BE2C (cell line): ENCODE measurements at regions not wholly inside any gene's neighbourhood (a gene's known extent, or its start where the extent isn't known, plus 50 kb on each side); places are given as distances from the start of the nearest gene placed in this dataset.
"Not testable (repeated sequence)": the region's sequence is repeated elsewhere in the genome, so short reads cannot be mapped to it uniquely, and the experiment has no call there.

Experiments used
- DNase-seq: peaks from one replicate; pipeline ENCODE4 v3.0.0-alpha.2; 2020
- H3K27me3 ChIP-seq: fragments of 250-450 bp; sonication (Bioruptor Pico); 2 replicates; pipeline ENCODE4 v1.5.1; 2020; ENCODE audit warnings: mild to moderate bottlenecking
- H3K36me3 ChIP-seq: fragments of 250-450 bp; sonication (Bioruptor Pico); 2 replicates; pipeline ENCODE4 v1.5.1; 2020; ENCODE audit warnings: mild to moderate bottlenecking
- H3K4me1 ChIP-seq: fragments of 250-450 bp; sonication (Bioruptor Pico); 2 replicates; pipeline ENCODE4 v1.5.1; 2020
- H3K4me3 ChIP-seq: 2 replicates; pipeline ENCODE4 v1.5.1; 2011; ENCODE audit warnings: low read depth, low read length
- H3K9me3 ChIP-seq: fragments of 250-450 bp; sonication (Bioruptor Pico); 2 replicates; pipeline ENCODE4 v1.5.1; 2020
- CTCF ChIP-seq: IDR thresholded peaks from 2 replicates; pipeline ENCODE4 v1.5.1; 2012; ENCODE audit warnings: mild to moderate bottlenecking, low read depth, low read length

- no peak for DNase-seq
- Histone ChIP-seq H3K4me1 (no peaks in the 10 kb centered on the region), H3K27me3 (no peaks in the 10 kb centered on the region), H3K9me3 (no peaks in the 10 kb centered on the region), H3K4me3 (no peak overlapping the region), H3K36me3 (no peaks in the 10 kb centered on the region)
- TF ChIP-seq CTCF: no peak
Measured at GRCh38 chr9:106207298-106207697, 513.0 kb downstream of the TMEM38B start.

- Histone ChIP-seq H3K36me3 (no peaks in the 10 kb centered on the region), H3K9me3 (no peaks in the 10 kb centered on the region), H3K4me3 (no peak overlapping the region), H3K27me3 (no peaks in the 10 kb centered on the region), H3K4me1 (no peaks in the 10 kb centered on the region)
- no peak for TF ChIP-seq CTCF
- no peak for DNase-seq
Measured at GRCh38 chr9:106218427-106218826, 524.1 kb downstream of the TMEM38B start.

GRCh38 chr9:106218854-106219253, 524.5 kb downstream of the TMEM38B start:
- Histone ChIP-seq H3K4me3 (no peak overlapping the region), H3K4me1 (no peaks in the 10 kb centered on the region), H3K27me3 (no peaks in the 10 kb centered on the region), H3K36me3 (no peaks in the 10 kb centered on the region), H3K9me3 (no peaks in the 10 kb centered on the region)
- no peak for DNase-seq
- no peak for TF ChIP-seq CTCF

GRCh38 chr9:106220415-106220814, 526.1 kb downstream of the TMEM38B start:
- Histone ChIP-seq H3K27me3 (no peaks in the 10 kb centered on the region), H3K36me3 (no peaks in the 10 kb centered on the region), H3K4me3 (no peak overlapping the region), H3K4me1 (no peaks in the 10 kb centered on the region), H3K9me3 (no peaks in the 10 kb centered on the region)
- no peak for DNase-seq
- no peak for TF ChIP-seq CTCF

- no peak overlapping the region for H3K4me3 ChIP-seq
- no peaks in the 10 kb centered on the region for H3K27me3 ChIP-seq
- no peak for DNase-seq
- no peaks in the 10 kb centered on the region for H3K36me3 ChIP-seq
- H3K9me3 ChIP-seq: no peaks in the 10 kb centered on the region
- no peaks in the 10 kb centered on the region for H3K4me1 ChIP-seq
- no peak for TF ChIP-seq CTCF
Measured at GRCh38 chr9:106228861-106229260, 534.5 kb downstream of the TMEM38B start.

GRCh38 chr9:106233116-106233515, 538.8 kb downstream of the TMEM38B start:
- no peak for DNase-seq
- H3K27me3 ChIP-seq: no peaks in the 10 kb centered on the region

GRCh38 chr9:106260908-106261307, 566.6 kb downstream of the TMEM38B start:
- not testable (repeated sequence) for H3K9me3 ChIP-seq, H3K4me1 ChIP-seq, DNase-seq, H3K4me3 ChIP-seq, H3K36me3 ChIP-seq, H3K27me3 ChIP-seq

More at GRCh38 chr9:106233116-106233515, 538.8 kb downstream of the TMEM38B start:
- Histone ChIP-seq H3K36me3 (no peaks in the 10 kb centered on the region), H3K4me3 (no peak overlapping the region), H3K9me3 (no peaks in the 10 kb centered on the region), H3K4me1 (no peaks in the 10 kb centered on the region)
- no peak for TF ChIP-seq CTCF
